SH-SY5Y (cell line): ENCODE measurements at regions not wholly inside any gene's neighbourhood (a gene's known extent, or its start where the extent isn't known, plus 50 kb on each side); places are given as distances from the start of the nearest gene placed in this dataset.

Experiments
- GATA2 ChIP-seq: IDR thresholded peaks from 2 replicates; pipeline ENCODE4 v1.6.1; 2011; ENCODE audit warnings: mild to moderate bottlenecking, low read depth, low read length
- GATA3 ChIP-seq: IDR thresholded peaks from 2 replicates; pipeline ENCODE4 v1.6.1; 2011; ENCODE audit warnings: low read depth, mild to moderate bottlenecking, low read length, moderate library complexity

- TF ChIP-seq GATA2 (no peak), GATA3 (no peak)
Observed at GRCh38 chr4:19497705-19498104, 754.0 kb upstream of the SLIT2 start.
